HEK293 (cell line): ENCODE measurements at regions not wholly inside any gene's neighbourhood (a gene's known extent, or its start where the extent isn't known, plus 50 kb on each side); places are given as distances from the start of the nearest gene placed in this dataset.

Experiments
- CTCF ChIA-PET: fragments of 350-600 bp; formaldehyde crosslinking; extraction: SDS; loops from one replicate; lab custom pipeline; 2021; ENCODE audit warnings: antibody characterized with exemption; lab: Yijun Ruan, JAX
- POLR2A ChIA-PET: fragments of 300-600 bp; formaldehyde crosslinking; extraction: SDS; loops from one replicate; lab custom pipeline; 2020; ENCODE audit warnings: antibody characterized with exemption, inconsistent platforms; lab: Yijun Ruan, JAX
- H3K27ac ChIP-seq: fragments of 200-500 bp; sonication (Bioruptor generic); 2 replicates; pipeline ENCODE4 v1.5.1; 2014; ENCODE audit warnings: low read depth, low read length, control low read depth, inconsistent platforms; ENCODE audit errors: extremely low read depth
- H3K36me3 ChIP-seq, 2 experiments: fragments of 200-500 bp in 1 of 2; sonication (Bioruptor generic) in 1 of 2; 1 replicate in 1 of 2; 2 replicates in 1 of 2; pipeline ENCODE4 v1.5.1; 2014 to 2017; ENCODE audit warnings: inconsistent platforms in 2 of 2, low read length in 2 of 2; ENCODE audit not compliant: control insufficient read depth in 2 of 2, insufficient read depth in 1 of 2
- H3K4me1 ChIP-seq: fragments of 200-500 bp; sonication (Bioruptor generic); 2 replicates; pipeline ENCODE4 v1.5.1; 2014; ENCODE audit warnings: mild to moderate bottlenecking, low read length, inconsistent platforms; ENCODE audit not compliant: control insufficient read depth, insufficient read depth
- H3K4me3 ChIP-seq: 2 replicates; pipeline ENCODE4 v1.5.1; 2011; ENCODE audit warnings: low read depth, mild to moderate bottlenecking, control low read depth, low read length, moderate library complexity
- H3K9me3 ChIP-seq: fragments of 200-500 bp; sonication (Bioruptor generic); 2 replicates; pipeline ENCODE4 v1.5.1; 2014; ENCODE audit warnings: low read depth, low read length, inconsistent platforms; ENCODE audit not compliant: control insufficient read depth, insufficient read depth
- EGR2 ChIP-seq: fragments of 450-650 bp; formaldehyde crosslinking; IDR thresholded peaks from 2 replicates; pipeline ENCODE4 v1.5.1; 2016; ENCODE audit warnings: low read depth, missing biosample characterization, missing genetic modification characterization
- GLI2 ChIP-seq: fragments of 450-650 bp; formaldehyde crosslinking; IDR thresholded peaks from 2 replicates; pipeline ENCODE4; 2017; ENCODE audit warnings: missing biosample characterization, missing genetic modification characterization, low read depth, borderline replicate concordance
- HOXC10 ChIP-seq: sonication (generic); formaldehyde crosslinking; IDR thresholded peaks from 2 replicates; pipeline ENCODE4 v1.8.1; 2023; ENCODE audit warnings: mild to moderate bottlenecking, missing genetic modification reagents
- PRDM6 ChIP-seq: fragments of 450-650 bp; formaldehyde crosslinking; IDR thresholded peaks from 2 replicates; pipeline ENCODE4 v1.5.1; 2017; ENCODE audit warnings: missing biosample characterization, missing genetic modification characterization
- SETDB1 ChIP-seq: IDR thresholded peaks from one replicate; pipeline ENCODE4 v1.6.1; 2017; ENCODE audit warnings: mild to moderate bottlenecking, low read length, moderate library complexity, mixed read lengths; ENCODE audit not compliant: insufficient read length
- SP3 ChIP-seq: fragments of 450-650 bp; formaldehyde crosslinking; IDR thresholded peaks from 2 replicates; pipeline ENCODE4 v1.5.1; 2016; ENCODE audit warnings: missing biosample characterization, missing genetic modification characterization
- YY2 ChIP-seq: fragments of 450-650 bp; formaldehyde crosslinking; IDR thresholded peaks from 2 replicates; pipeline ENCODE4 v1.5.1; 2016; ENCODE audit warnings: missing biosample characterization, missing genetic modification characterization
- ZBTB20 ChIP-seq: fragments of 450-650 bp; formaldehyde crosslinking; IDR thresholded peaks from 2 replicates; pipeline ENCODE4 v1.5.1; 2016; ENCODE audit warnings: missing biosample characterization, missing genetic modification characterization
- ZBTB8A ChIP-seq: fragments of 450-650 bp; formaldehyde crosslinking; IDR thresholded peaks from 2 replicates; pipeline ENCODE4 v1.5.1; 2016; ENCODE audit warnings: missing biosample characterization, missing genetic modification characterization
- ZFP41 ChIP-seq: fragments of 450-650 bp; formaldehyde crosslinking; IDR thresholded peaks from 2 replicates; pipeline ENCODE4 v1.5.1; 2016; ENCODE audit warnings: missing biosample characterization, missing genetic modification characterization, borderline replicate concordance
- ZNF140 ChIP-seq: fragments of 450-650 bp; formaldehyde crosslinking; IDR thresholded peaks from 2 replicates; pipeline ENCODE4 v1.5.1; 2016; ENCODE audit warnings: missing biosample characterization, missing genetic modification characterization
- ZNF18 ChIP-seq: fragments of 450-650 bp; formaldehyde crosslinking; IDR thresholded peaks from 2 replicates; pipeline ENCODE4 v1.5.1; 2016; ENCODE audit warnings: missing biosample characterization, missing genetic modification characterization
- ZNF221 ChIP-seq: fragments of 450-650 bp; formaldehyde crosslinking; IDR thresholded peaks from 2 replicates; pipeline ENCODE4 v1.5.1; 2017; ENCODE audit warnings: missing biosample characterization, missing genetic modification characterization, borderline replicate concordance
- ZNF248 ChIP-seq: fragments of 450-650 bp; formaldehyde crosslinking; IDR thresholded peaks from 2 replicates; pipeline ENCODE4 v1.5.1; 2017; ENCODE audit warnings: missing biosample characterization, missing genetic modification characterization
- ZNF26 ChIP-seq: fragments of 450-650 bp; formaldehyde crosslinking; IDR thresholded peaks from 2 replicates; pipeline ENCODE4 v1.5.1; 2016; ENCODE audit warnings: missing biosample characterization, missing genetic modification characterization
- ZNF274 ChIP-seq, 2 experiments: fragments of 200-500 bp in 1 of 2; fragments of 450-650 bp in 1 of 2; sonication (Bioruptor generic) in 1 of 2; formaldehyde crosslinking in 1 of 2; IDR thresholded peaks; 2 replicates each; pipeline versions ENCODE4 v1.5.1 to v1.6.1; 2014 to 2016; ENCODE audit warnings: borderline replicate concordance in 1 of 2, inconsistent platforms in 1 of 2, low read length in 1 of 2, missing biosample characterization in 1 of 2, missing genetic modification characterization in 1 of 2
- ZNF423 ChIP-seq: fragments of 450-650 bp; formaldehyde crosslinking; IDR thresholded peaks from 2 replicates; pipeline ENCODE4 v1.5.1; 2016; ENCODE audit warnings: missing biosample characterization, missing genetic modification characterization
- ZNF473 ChIP-seq: fragments of 450-650 bp; formaldehyde crosslinking; IDR thresholded peaks from 2 replicates; pipeline ENCODE4 v1.5.1; 2017; ENCODE audit warnings: missing biosample characterization, missing genetic modification characterization
- ZNF501 ChIP-seq: fragments of 450-650 bp; formaldehyde crosslinking; IDR thresholded peaks from 2 replicates; pipeline ENCODE4 v1.5.1; 2016; ENCODE audit warnings: missing biosample characterization, missing genetic modification characterization
- ZNF548 ChIP-seq: fragments of 450-650 bp; formaldehyde crosslinking; IDR thresholded peaks from 2 replicates; pipeline ENCODE4 v1.5.1; 2016; ENCODE audit warnings: missing biosample characterization, missing genetic modification characterization
- ZNF555 ChIP-seq: fragments of 450-650 bp; formaldehyde crosslinking; conservative IDR thresholded peaks from 2 replicates; pipeline ENCODE4 v1.5.1; 2017; ENCODE audit warnings: missing biosample characterization, mild to moderate bottlenecking, missing genetic modification characterization, inconsistent platforms
- ZNF558 ChIP-seq: fragments of 450-650 bp; formaldehyde crosslinking; IDR thresholded peaks from 2 replicates; pipeline ENCODE4 v1.5.1; 2016; ENCODE audit warnings: missing biosample characterization, missing genetic modification characterization
- ZNF623 ChIP-seq: fragments of 450-650 bp; formaldehyde crosslinking; IDR thresholded peaks from 2 replicates; pipeline ENCODE4 v1.5.1; 2016; ENCODE audit warnings: missing biosample characterization, missing genetic modification characterization
- ZNF664 ChIP-seq: fragments of 450-650 bp; formaldehyde crosslinking; IDR thresholded peaks from 2 replicates; pipeline ENCODE4 v1.5.1; 2016; ENCODE audit warnings: missing biosample characterization, missing genetic modification characterization
- ZNF670 ChIP-seq: fragments of 450-650 bp; formaldehyde crosslinking; IDR thresholded peaks from 2 replicates; pipeline ENCODE4 v1.5.1; 2016; ENCODE audit warnings: missing biosample characterization, missing genetic modification characterization, low read depth
- ZNF76 ChIP-seq: fragments of 450-650 bp; formaldehyde crosslinking; IDR thresholded peaks from 2 replicates; pipeline ENCODE4; 2016; ENCODE audit warnings: low read depth, missing biosample characterization, missing genetic modification characterization, borderline replicate concordance
- ZSCAN5A ChIP-seq: fragments of 450-650 bp; formaldehyde crosslinking; IDR thresholded peaks from 2 replicates; pipeline ENCODE4 v1.5.1; 2016; ENCODE audit warnings: missing biosample characterization, missing genetic modification characterization

- Histone ChIP-seq H3K9me3 (no peaks in the 10 kb centered on the region), H3K4me3 (no peak overlapping the region), H3K27ac (no peak overlapping the region), H3K36me3 (no peaks in the 10 kb centered on the region), H3K4me1 (no peaks in the 10 kb centered on the region)
- POLR2A ChIA-PET = no interaction called here
- no peak for TF ChIP-seq ZBTB8A (tag by site-specific recombination)
- TF ChIP-seq ZNF558 (tag by site-specific recombination) = no peak
- TF ChIP-seq ZBTB20 = no peak
- TF ChIP-seq ZNF670 = no peak
- no peak for TF ChIP-seq ZNF423
- no peak for TF ChIP-seq ZNF555 (tag by site-specific recombination)
- no peak for TF ChIP-seq EGR2 (tag by site-specific recombination)
- no peak for TF ChIP-seq ZNF664 (tag by site-specific recombination)
- TF ChIP-seq ZSCAN5A (tag by site-specific recombination) = no peak
- no peak for TF ChIP-seq ZNF623 (tag by site-specific recombination)
- TF ChIP-seq ZNF221 = no peak
- TF ChIP-seq YY2 (tag by site-specific recombination) = no peak
- TF ChIP-seq ZNF274 (IDR thresholded peaks at IDR 0.05; ENCODE audit: low read length) = no peak
- TF ChIP-seq ZNF274 (tag by site-specific recombination; IDR thresholded peaks at IDR 0.05; ENCODE audit: borderline replicate concordance) = no peak
- TF ChIP-seq ZNF26 (tag by site-specific recombination) = no peak
- no peak for TF ChIP-seq ZNF18 (tag by site-specific recombination)
- no peak for TF ChIP-seq HOXC10 (CRISPR knock-in tag)
- TF ChIP-seq ZNF501 (tag by site-specific recombination) = no peak
- CTCF ChIA-PET = interaction anchor here (0.6 to 2.4 kb wide), 2 partner anchors 10 to 1490 kb away, joined by 3 to 9 read pairs; no protein-coding TSS in a partner anchor
These were observed 120.2 kb upstream of the HS3ST2 start for GRCh38 chr16:22693638-22694340.

- Histone ChIP-seq H3K27ac (no peak overlapping the region), H3K9me3 (no peaks in the 10 kb centered on the region), H3K36me3 (no peaks in the 10 kb centered on the region), H3K4me3 (no peak overlapping the region), H3K4me1 (no peaks in the 10 kb centered on the region)
- POLR2A ChIA-PET = no interaction called here
- CTCF ChIA-PET = no interaction called here
- no peak for TF ChIP-seq ZNF248 (tag by site-specific recombination)
- TF ChIP-seq PRDM6 = no peak
- no peak for TF ChIP-seq ZNF548 (tag by site-specific recombination)
- no peak for TF ChIP-seq ZNF76 (tag by site-specific recombination)
- TF ChIP-seq SETDB1 = no peak
- no peak for TF ChIP-seq ZFP41 (tag by site-specific recombination)
- TF ChIP-seq GLI2 = no peak
- no peak for TF ChIP-seq SP3 (tag by site-specific recombination)
- no peak for TF ChIP-seq ZNF473 (tag by site-specific recombination)
- no peak for TF ChIP-seq ZNF140 (tag by site-specific recombination)
These were observed 119.0 kb upstream of the HS3ST2 start for GRCh38 chr16:22694887-22695382.
